Peyer's patch (tissue), 4 donors: ENCODE measurements at regions not wholly inside any gene's neighbourhood (a gene's known extent, or its start where the extent isn't known, plus 50 kb on each side); places are given as distances from the start of the nearest gene placed in this dataset.

Experiments
- DNase-seq, 3 donors: peaks; one replicate each; pipeline ENCODE4 v3.0.0-alpha.2; 2017 to 2019
- H3K27ac ChIP-seq, 4 donors: fragments of 200-600 bp; sonication (generic); one replicate each; pipeline ENCODE4 v1.5.1; 2016 to 2019
- H3K27me3 ChIP-seq, 2 donors: fragments of 200-600 bp; sonication (generic); one replicate each; pipeline ENCODE4 v1.5.1; 2019
- H3K36me3 ChIP-seq, 3 donors: fragments of 200-600 bp; sonication (generic); one replicate each; pipeline ENCODE4 v1.5.1; 2016 to 2019
- H3K4me1 ChIP-seq, 4 donors: fragments of 200-600 bp; sonication (generic); one replicate each; pipeline ENCODE4 v1.5.1; 2016 to 2019
- H3K4me3 ChIP-seq, 4 donors: fragments of 200-600 bp; sonication (generic); 1 replicate in 3 of 4; 2 replicates in 1 of 4; pipeline ENCODE4 v1.5.1; 2016 to 2019; ENCODE audit warnings: mild to moderate bottlenecking in 1 of 4
- H3K9me3 ChIP-seq, 4 donors: fragments of 200-600 bp; sonication (generic); one replicate each; pipeline ENCODE4 v1.5.1; 2016 to 2019; ENCODE audit warnings: mild to moderate bottlenecking in 1 of 4
- POLR2A ChIP-seq, 2 donors: fragments of 450-650 bp; IDR thresholded peaks; one replicate each; pipeline ENCODE4 v1.5.1; 2017; ENCODE audit warnings: antibody characterized with exemption in 2 of 2, mild to moderate bottlenecking in 2 of 2, moderate library complexity in 2 of 2
- TF ChIP-seq, protein P1 (sequence below), 6 experiments: fragments of 450-650 bp in 4 of 6; fragments of 200-600 bp in 2 of 6; sonication (generic) in 1 of 6; IDR thresholded peaks; one replicate each; pipeline ENCODE4 v1.5.1; 2017 to 2019; ENCODE audit warnings: antibody characterized with exemption in 6 of 6, mild to moderate bottlenecking in 3 of 6, moderate library complexity in 1 of 6

DNA sequence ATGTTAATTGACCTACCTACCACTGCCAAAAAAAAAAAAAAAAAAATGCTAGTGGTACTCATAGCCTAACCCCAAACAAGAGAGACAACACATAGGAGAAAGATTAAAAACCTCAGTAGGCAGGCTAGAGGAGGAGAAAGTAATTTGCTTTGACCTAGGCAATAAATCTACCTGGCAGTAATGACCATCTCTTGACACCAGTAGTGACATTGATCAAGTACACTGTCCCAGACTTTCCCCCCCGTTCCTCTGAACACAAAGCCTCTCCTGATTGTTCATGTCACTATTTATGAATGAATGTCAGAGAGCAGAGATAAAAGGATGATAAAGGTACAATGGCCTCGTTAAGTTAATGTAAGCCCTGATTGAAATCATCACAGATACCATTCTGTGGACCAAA is 746.8 kb downstream of the CBLN4 start:
- H3K36me3 ChIP-seq, result no peaks in the 10 kb centered on the region
- no peak for DNase-seq
- H3K4me1 ChIP-seq, result no peaks in the 10 kb centered on the region
- no peak overlapping the region for H3K27ac ChIP-seq
- no peaks in the 10 kb centered on the region for H3K9me3 ChIP-seq
- TF ChIP-seq, protein P1, sequence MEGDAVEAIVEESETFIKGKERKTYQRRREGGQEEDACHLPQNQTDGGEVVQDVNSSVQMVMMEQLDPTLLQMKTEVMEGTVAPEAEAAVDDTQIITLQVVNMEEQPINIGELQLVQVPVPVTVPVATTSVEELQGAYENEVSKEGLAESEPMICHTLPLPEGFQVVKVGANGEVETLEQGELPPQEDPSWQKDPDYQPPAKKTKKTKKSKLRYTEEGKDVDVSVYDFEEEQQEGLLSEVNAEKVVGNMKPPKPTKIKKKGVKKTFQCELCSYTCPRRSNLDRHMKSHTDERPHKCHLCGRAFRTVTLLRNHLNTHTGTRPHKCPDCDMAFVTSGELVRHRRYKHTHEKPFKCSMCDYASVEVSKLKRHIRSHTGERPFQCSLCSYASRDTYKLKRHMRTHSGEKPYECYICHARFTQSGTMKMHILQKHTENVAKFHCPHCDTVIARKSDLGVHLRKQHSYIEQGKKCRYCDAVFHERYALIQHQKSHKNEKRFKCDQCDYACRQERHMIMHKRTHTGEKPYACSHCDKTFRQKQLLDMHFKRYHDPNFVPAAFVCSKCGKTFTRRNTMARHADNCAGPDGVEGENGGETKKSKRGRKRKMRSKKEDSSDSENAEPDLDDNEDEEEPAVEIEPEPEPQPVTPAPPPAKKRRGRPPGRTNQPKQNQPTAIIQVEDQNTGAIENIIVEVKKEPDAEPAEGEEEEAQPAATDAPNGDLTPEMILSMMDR (IDR thresholded peaks at IDR 0.05), result no peak
- TF ChIP-seq POLR2A (IDR thresholded peaks at IDR 0.05), result no peak
- H3K4me3 ChIP-seq, result no peak overlapping the region
- no peaks in the 10 kb centered on the region for H3K27me3 ChIP-seq

DNA sequence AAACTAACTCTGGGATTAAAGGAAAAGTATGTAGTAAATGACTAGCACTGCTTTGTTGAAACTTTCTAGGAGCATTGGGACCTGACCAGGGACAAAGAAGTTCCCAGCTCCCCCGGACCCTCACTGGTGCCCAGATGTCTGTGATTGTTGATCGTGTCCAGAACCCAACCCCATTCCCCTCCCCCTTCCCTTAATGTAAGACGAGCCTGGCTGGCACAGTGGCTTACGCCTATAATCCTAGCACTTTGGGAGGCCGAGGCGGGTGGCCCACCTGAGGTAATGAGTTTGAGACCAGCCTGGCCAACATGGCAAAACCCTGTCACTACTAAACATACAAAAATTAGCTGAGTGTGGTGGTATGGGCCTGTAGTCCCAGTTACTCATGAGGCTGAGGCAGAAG is 750.3 kb downstream of the CBLN4 start:
- no peaks in the 10 kb centered on the region for H3K9me3 ChIP-seq
- no peak overlapping the region for H3K27ac ChIP-seq
- no peak overlapping the region for H3K4me3 ChIP-seq
- DNase-seq, result no peak
- no peaks in the 10 kb centered on the region for H3K27me3 ChIP-seq
- H3K36me3 ChIP-seq, result no peaks in the 10 kb centered on the region
- peaks cover 0 to 3% (median 0%) of the 10 kb centered on the region in 4 donors for H3K4me1 ChIP-seq
- TF ChIP-seq, protein P1 (IDR thresholded peaks at IDR 0.05), result no peak
- no peak for TF ChIP-seq POLR2A (IDR thresholded peaks at IDR 0.05)

DNA sequence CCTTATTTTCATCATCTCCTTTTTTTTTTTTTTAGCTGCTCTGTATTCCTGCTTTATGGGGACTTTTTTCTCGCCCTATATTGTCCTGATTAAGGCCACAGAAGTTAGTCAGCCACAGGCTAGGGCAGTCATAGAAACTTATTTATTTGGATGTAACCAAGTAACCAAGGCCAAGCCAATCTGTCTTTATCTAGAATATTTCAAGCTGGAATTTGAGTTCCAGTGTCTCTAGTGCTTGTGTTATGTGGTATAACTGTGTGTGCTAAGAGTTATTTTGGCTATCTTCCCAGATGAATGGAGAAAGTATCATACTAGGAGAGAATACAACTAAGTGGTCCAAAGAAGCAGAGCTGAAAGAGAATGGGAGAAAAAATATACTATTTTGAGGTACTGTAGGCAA is 751.5 kb downstream of the CBLN4 start:
- Histone ChIP-seq H3K9me3 (no peaks in the 10 kb centered on the region), H3K27me3 (no peaks in the 10 kb centered on the region), H3K4me3 (no peak overlapping the region), H3K36me3 (no peaks in the 10 kb centered on the region), H3K4me1 (peaks cover 0 to 3% (median 0%) of the 10 kb centered on the region in 4 donors), H3K27ac (peak overlapping the region in 1 of 4 donors; percentile 2)
- TF ChIP-seq, protein P1 (IDR thresholded peaks at IDR 0.05), result no peak
- no peak for DNase-seq

DNA sequence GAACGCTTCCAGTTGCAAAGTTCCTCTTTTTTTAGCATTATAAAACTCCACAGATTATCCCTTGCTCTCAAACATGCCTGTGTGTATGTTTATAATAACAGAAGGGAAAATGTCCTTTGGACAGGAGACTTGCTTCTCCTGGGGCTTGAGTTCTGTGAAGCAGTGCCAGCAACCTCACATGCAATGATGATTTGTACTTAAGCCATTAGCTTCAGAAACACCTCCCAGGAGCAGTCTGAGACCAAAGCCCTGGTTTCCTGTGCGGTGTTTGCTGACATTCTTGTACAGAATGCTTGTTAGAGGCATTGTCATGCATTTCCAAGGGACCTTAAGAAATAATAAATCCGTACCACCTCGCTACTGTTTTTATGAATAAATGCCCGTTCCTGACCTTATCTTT is 752.8 kb downstream of the CBLN4 start:
- H3K36me3 ChIP-seq, result no peaks in the 10 kb centered on the region
- TF ChIP-seq POLR2A (IDR thresholded peaks at IDR 0.05), result no peak
- TF ChIP-seq, protein P1 (IDR thresholded peaks at IDR 0.05), result no peak
- H3K27ac ChIP-seq, result no peak overlapping the region
- H3K4me1 ChIP-seq, result peaks cover 0 to 3% (median 0%) of the 10 kb centered on the region in 4 donors
- no peak overlapping the region for H3K4me3 ChIP-seq
- H3K9me3 ChIP-seq, result no peaks in the 10 kb centered on the region
- DNase-seq, result no peak
- H3K27me3 ChIP-seq, result no peaks in the 10 kb centered on the region

DNA sequence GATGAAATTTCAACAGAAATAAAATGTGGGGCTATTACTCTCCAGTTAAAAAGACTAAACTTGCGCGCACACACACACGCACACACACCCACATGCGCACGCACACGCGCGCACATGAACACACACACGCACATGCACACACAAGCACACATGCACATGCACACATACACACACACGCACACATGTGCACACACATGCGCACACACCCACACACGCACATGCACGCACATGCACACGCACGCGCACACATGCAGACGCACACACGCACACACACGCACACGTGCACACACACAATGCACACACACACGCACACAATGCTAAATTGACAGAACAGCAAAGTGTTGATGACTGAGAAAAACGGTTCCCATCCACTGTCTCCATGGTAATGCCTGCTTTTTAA is 754.1 kb downstream of the CBLN4 start:
- H3K36me3 ChIP-seq, result no peaks in the 10 kb centered on the region
- H3K4me1 ChIP-seq, result peaks cover 0 to 3% (median 0%) of the 10 kb centered on the region in 4 donors
- H3K27me3 ChIP-seq, result no peaks in the 10 kb centered on the region
- DNase-seq, result no peak
- TF ChIP-seq POLR2A (IDR thresholded peaks at IDR 0.05), result no peak
- TF ChIP-seq, protein P1 (IDR thresholded peaks at IDR 0.05), result no peak
- H3K4me3 ChIP-seq, result no peak overlapping the region
- H3K27ac ChIP-seq, result no peak overlapping the region
- H3K9me3 ChIP-seq, result no peaks in the 10 kb centered on the region

DNA sequence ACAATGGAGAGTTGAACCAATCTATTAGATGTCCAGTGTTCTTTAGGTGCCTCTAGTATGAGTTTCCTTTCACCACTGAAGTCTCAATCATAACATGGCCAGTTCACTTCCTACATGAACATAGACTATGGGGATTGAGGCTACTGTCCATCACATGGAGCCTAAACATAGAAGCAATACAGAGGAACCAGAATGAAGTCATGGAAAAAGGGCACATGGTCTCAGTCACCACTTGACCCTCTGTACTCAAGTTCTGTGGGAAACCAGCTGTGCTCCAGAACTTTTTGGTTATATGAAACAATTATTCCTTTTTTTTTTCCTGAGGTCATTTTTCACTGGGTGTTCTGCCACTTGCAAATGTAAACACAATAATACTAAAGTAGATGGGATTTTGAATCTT is 762.5 kb downstream of the CBLN4 start:
- no peak overlapping the region for H3K27ac ChIP-seq
- TF ChIP-seq, protein P1 (IDR thresholded peaks at IDR 0.05), result no peak
- no peak for TF ChIP-seq POLR2A (IDR thresholded peaks at IDR 0.05)
- no peaks in the 10 kb centered on the region for H3K9me3 ChIP-seq
- H3K4me1 ChIP-seq, result no peaks in the 10 kb centered on the region
- no peaks in the 10 kb centered on the region for H3K27me3 ChIP-seq
- no peak for DNase-seq
- H3K36me3 ChIP-seq, result no peaks in the 10 kb centered on the region
- no peak overlapping the region for H3K4me3 ChIP-seq
